Uterus (tissue), 3 donors: ENCODE measurements at regions not wholly inside any gene's neighbourhood (a gene's known extent, or its start where the extent isn't known, plus 50 kb on each side); places are given as distances from the start of the nearest gene placed in this dataset.

Experiments
- DNase-seq, 2 donors: peaks; one replicate each; pipeline ENCODE4 v3.0.0-alpha.2; 2019 to 2020
- H3K27ac ChIP-seq, 2 donors: fragments of 200-600 bp; sonication (generic); 1 replicate in 1 of 2; 2 replicates in 1 of 2; pipeline ENCODE4 v1.5.1; 2016 to 2018
- H3K27me3 ChIP-seq, 2 donors: fragments of 200-600 bp; sonication (generic); one replicate each; pipeline ENCODE4 v1.5.1; 2018 to 2019; ENCODE audit warnings: control low read depth in 1 of 2
- H3K36me3 ChIP-seq, 2 donors: fragments of 200-600 bp; sonication (generic); one replicate each; pipeline ENCODE4 v1.5.1; 2019; ENCODE audit warnings: control low read depth in 1 of 2
- H3K4me1 ChIP-seq, 2 donors: fragments of 200-600 bp; sonication (generic); one replicate each; pipeline ENCODE4 v1.5.1; 2018 to 2019; ENCODE audit warnings: control low read depth in 1 of 2
- H3K4me3 ChIP-seq, 2 donors: fragments of 200-600 bp; sonication (generic); 1 replicate in 1 of 2; 2 replicates in 1 of 2; pipeline ENCODE4 v1.5.1; 2018 to 2019; ENCODE audit warnings: mild to moderate bottlenecking in 1 of 2
- H3K9me3 ChIP-seq, 2 donors: fragments of 200-600 bp; sonication (generic); one replicate each; pipeline ENCODE4 v1.5.1; 2019; ENCODE audit warnings: control low read depth in 1 of 2
- POLR2A ChIP-seq, 2 donors: fragments of 450-650 bp; IDR thresholded peaks; one replicate each; pipeline ENCODE4 v1.6.1; 2016; ENCODE audit warnings: antibody characterized with exemption in 2 of 2, mild to moderate bottlenecking in 1 of 2, moderate library complexity in 1 of 2
- intact Hi-C: fragments of 100-400 bp; cut with DNase I; formaldehyde crosslinking; loops from one replicate; pipeline ENCODE4 v1.15.1; 2023; ENCODE audit warnings: low total_unique reads
- TF ChIP-seq, protein P1 (sequence below), 4 experiments: fragments of 200-600 bp in 2 of 4; fragments of 450-650 bp in 2 of 4; sonication (generic) in 2 of 4; IDR thresholded peaks; one replicate each; pipeline ENCODE4 v1.5.1; 2016 to 2019; ENCODE audit warnings: antibody characterized with exemption in 4 of 4, mild to moderate bottlenecking in 2 of 4, moderate library complexity in 1 of 4
- donor health status: DM: yes; HTN: yes; CAD: no.

DNA sequence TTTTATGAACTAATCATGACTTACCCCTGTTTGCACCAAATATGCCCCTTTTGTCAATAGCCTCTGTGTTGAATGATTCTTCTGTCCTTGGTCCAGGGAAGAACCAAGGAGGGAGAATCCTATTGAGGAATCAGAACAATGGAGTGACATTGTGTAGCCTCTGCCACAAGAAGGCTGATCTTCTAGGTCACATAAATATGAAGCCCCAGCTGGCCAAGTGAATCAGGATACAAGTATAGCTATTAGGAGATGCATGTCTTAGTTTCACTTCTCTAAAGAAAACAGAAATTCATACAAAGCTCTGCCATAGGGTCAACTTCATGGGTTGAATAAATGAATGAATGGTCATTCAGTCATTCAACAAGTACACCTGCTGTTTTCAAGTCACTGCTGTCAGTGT lies 118.2 kb upstream of the BLID start:
- H3K9me3 ChIP-seq: no peaks in the 10 kb centered on the region
- no peak overlapping the region for H3K27ac ChIP-seq
- no peak for TF ChIP-seq POLR2A (IDR thresholded peaks at IDR 0.05)
- TF ChIP-seq, protein P1, sequence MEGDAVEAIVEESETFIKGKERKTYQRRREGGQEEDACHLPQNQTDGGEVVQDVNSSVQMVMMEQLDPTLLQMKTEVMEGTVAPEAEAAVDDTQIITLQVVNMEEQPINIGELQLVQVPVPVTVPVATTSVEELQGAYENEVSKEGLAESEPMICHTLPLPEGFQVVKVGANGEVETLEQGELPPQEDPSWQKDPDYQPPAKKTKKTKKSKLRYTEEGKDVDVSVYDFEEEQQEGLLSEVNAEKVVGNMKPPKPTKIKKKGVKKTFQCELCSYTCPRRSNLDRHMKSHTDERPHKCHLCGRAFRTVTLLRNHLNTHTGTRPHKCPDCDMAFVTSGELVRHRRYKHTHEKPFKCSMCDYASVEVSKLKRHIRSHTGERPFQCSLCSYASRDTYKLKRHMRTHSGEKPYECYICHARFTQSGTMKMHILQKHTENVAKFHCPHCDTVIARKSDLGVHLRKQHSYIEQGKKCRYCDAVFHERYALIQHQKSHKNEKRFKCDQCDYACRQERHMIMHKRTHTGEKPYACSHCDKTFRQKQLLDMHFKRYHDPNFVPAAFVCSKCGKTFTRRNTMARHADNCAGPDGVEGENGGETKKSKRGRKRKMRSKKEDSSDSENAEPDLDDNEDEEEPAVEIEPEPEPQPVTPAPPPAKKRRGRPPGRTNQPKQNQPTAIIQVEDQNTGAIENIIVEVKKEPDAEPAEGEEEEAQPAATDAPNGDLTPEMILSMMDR (IDR thresholded peaks at IDR 0.05): no peak
- DNase-seq: no peak
- H3K4me1 ChIP-seq: no peaks in the 10 kb centered on the region
- no peak overlapping the region for H3K4me3 ChIP-seq
- H3K36me3 ChIP-seq: no peaks in the 10 kb centered on the region
- no peaks in the 10 kb centered on the region for H3K27me3 ChIP-seq
- intact Hi-C loops: no loop called here

DNA sequence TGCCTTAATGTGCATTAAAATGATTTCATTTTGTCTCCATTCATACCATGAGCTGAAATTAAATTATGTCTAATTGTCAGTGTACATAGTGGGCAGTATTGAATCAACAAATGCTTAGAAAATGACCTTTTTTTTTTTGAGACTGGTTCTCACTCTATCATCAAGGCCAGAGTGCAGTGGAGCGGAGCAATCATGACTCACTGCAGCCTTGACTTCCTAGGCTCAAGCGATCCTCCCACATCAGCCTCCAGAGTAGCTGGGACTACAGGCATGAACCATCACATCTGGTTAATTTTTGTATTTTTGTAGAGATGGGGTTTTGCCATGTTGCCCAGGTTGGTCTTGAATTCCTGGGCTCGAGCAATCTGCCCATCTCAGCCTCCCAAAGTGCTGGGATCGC lies 117.0 kb upstream of the BLID start:
- H3K4me3 ChIP-seq: no peak overlapping the region
- H3K27ac ChIP-seq: no peak overlapping the region
- intact Hi-C loops: no loop called here
- no peak for DNase-seq
- TF ChIP-seq POLR2A (IDR thresholded peaks at IDR 0.05): no peak
- TF ChIP-seq, protein P1 (IDR thresholded peaks at IDR 0.05): no peak
- H3K9me3 ChIP-seq: no peaks in the 10 kb centered on the region
- H3K4me1 ChIP-seq: no peaks in the 10 kb centered on the region
- no peaks in the 10 kb centered on the region for H3K27me3 ChIP-seq
- H3K36me3 ChIP-seq: no peaks in the 10 kb centered on the region

DNA sequence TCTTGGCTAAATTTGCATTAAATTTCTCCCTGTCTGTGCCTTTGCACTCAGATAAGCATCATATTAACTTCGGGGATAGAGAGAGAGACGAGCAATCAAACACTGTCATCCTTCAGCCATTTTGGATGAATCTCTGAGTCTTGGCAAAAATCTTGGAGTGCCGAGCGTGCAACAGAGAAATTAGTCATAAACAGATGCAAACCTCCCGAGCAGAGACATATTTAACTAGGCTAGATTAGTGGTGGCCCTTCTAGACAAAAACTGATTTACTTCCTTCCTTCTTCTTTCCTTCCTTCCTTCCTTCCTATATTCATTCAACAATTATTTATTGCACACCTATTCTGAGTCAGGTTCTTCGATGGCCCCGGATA lies 114.4 kb upstream of the BLID start:
- Histone ChIP-seq H3K27me3 (no peaks in the 10 kb centered on the region), H3K4me1 (no peaks in the 10 kb centered on the region), H3K27ac (no peak overlapping the region), H3K4me3 (no peak overlapping the region), H3K9me3 (no peaks in the 10 kb centered on the region), H3K36me3 (no peaks in the 10 kb centered on the region)
- DNase-seq: no peak
- TF ChIP-seq, protein P1 (IDR thresholded peaks at IDR 0.05): no peak
- no peak for TF ChIP-seq POLR2A (IDR thresholded peaks at IDR 0.05)
- intact Hi-C loops: no loop called here

DNA sequence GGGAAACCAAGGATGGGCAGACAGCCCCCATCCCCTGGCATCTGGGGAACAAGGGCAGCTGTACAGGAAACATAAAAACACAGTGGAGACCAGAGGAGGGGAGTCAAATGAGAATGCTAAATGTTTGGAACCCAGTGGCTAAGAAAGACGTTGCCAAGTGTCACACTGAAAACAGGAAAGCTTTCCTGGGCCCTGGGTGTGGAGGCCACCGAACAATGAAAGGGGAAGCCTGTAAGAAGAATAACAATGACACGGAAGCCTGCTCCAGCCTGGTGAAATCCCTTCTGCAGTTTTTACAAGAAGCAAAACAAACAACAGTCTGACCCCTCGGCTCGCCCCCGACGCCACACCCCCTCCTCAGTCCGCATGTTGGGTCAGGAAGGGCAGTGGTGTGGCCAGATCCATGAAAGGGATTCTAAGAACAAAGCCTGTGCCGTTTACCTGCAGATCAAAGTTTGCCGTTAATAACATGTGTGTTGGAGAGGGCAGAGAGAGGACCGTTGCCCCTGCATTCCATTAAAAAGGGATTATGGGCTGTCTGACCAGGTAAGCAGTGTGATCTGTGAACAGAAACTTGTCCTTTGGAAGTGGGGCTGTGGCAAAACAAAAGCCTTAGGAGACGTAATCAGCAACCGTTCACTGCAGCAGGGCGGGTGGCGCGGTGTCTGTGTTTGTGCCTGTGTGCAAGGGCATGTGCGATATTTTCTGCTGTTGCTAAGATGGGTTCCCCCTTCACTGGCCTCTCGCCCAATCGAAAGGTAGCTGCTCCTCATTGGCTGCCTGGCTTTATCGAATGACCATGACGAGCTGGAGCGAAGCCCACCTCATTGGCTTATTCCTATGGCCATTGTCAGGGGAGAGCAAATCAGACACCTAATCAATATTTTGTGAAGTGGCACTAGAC lies 113.7 kb upstream of the BLID start:
- intact Hi-C loops: no loop called here
- H3K9me3 ChIP-seq: no peaks in the 10 kb centered on the region
- TF ChIP-seq, protein P1 (IDR thresholded peaks at IDR 0.05): no peak
- TF ChIP-seq POLR2A (IDR thresholded peaks at IDR 0.05): no peak
- H3K4me3 ChIP-seq: no peak overlapping the region
- H3K36me3 ChIP-seq: no peaks in the 10 kb centered on the region
- no peak for DNase-seq
- no peaks in the 10 kb centered on the region for H3K27me3 ChIP-seq
- no peaks in the 10 kb centered on the region for H3K4me1 ChIP-seq
- H3K27ac ChIP-seq: no peak overlapping the region

DNA sequence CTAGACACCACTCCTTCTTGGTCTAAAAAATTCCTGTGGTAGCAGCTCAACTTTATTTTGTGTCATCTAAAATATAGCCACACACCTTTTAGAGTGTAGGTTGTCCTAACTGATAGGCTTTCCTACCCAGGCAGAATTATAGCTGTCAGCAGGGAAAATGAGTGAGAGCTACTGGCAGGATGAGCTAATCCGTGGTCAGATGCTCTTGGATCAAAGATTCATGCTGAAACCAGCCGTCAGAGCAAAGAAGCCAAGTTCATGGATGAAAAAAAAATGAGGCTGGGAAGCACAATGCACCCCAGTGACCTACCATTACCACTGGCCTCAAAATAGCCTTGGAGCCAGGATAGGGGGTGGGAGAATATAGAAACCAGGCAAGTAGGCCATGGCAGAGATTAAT lies 113.1 kb upstream of the BLID start:
- Histone ChIP-seq H3K27ac (no peak overlapping the region), H3K36me3 (no peaks in the 10 kb centered on the region), H3K4me3 (no peak overlapping the region), H3K4me1 (no peaks in the 10 kb centered on the region), H3K9me3 (no peaks in the 10 kb centered on the region), H3K27me3 (no peaks in the 10 kb centered on the region)
- TF ChIP-seq, protein P1 (IDR thresholded peaks at IDR 0.05): no peak
- TF ChIP-seq POLR2A (IDR thresholded peaks at IDR 0.05): no peak
- DNase-seq: no peak
- intact Hi-C loops: no loop called here
